Peyer's patch (tissue), 4 donors: ENCODE measurements at regions not wholly inside any gene's neighbourhood (a gene's known extent, or its start where the extent isn't known, plus 50 kb on each side); places are given as distances from the start of the nearest gene placed in this dataset.

ENCODE experiments used
- CTCF ChIP-seq, 6 experiments: fragments of 450-650 bp in 4 of 6; fragments of 200-600 bp in 2 of 6; sonication (generic) in 1 of 6; IDR thresholded peaks; one replicate each; pipeline ENCODE4 v1.5.1; 2017 to 2019; ENCODE audit warnings: antibody characterized with exemption in 6 of 6, mild to moderate bottlenecking in 3 of 6, moderate library complexity in 1 of 6
- POLR2A ChIP-seq, 2 donors: fragments of 450-650 bp; IDR thresholded peaks; one replicate each; pipeline ENCODE4 v1.5.1; 2017; ENCODE audit warnings: antibody characterized with exemption in 2 of 2, mild to moderate bottlenecking in 2 of 2, moderate library complexity in 2 of 2

- TF ChIP-seq CTCF (IDR thresholded peaks at IDR 0.05): no peak
- no peak for TF ChIP-seq POLR2A (IDR thresholded peaks at IDR 0.05)
These were observed 436.9 kb downstream of the SLC4A3 start for GRCh38 chr2:220064111-220065030.
